ENCODE measurements at regions not wholly inside any gene's neighbourhood (a gene's known extent, or its start where the extent isn't known, plus 50 kb on each side); places are given as distances from the start of the nearest gene placed in this dataset.

DNA sequence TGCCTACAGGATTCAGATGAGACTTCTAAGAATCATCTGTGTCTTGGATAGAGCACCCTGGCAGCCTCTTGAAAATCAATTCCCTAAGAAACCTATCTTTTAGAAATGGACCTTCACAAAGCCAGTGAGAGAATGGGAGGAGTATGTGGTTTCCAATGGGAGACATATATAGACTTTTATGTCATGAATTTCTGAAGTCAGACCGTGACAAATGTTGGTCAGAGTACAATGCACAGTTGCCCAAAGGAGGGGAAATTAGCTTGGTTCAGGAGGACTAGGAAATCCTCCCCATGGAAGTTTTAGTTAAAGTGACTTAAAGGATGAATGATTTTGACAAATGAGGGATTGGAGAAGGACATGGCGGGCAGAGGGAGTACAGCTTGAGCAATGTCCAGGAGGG lies 194.4 kb downstream of the DAD1 start:
- Histone ChIP-seq H3K27me3 (ENCODE audit: control insufficient read depth, insufficient read depth, low read length) (no peaks in the 10 kb centered on the region), H3K27ac (ENCODE audit: low read depth, low read length) (no peak overlapping the region), H3K4me3 (ENCODE audit: low read depth, low read length) (no peak overlapping the region), H3K9me3 (ENCODE audit: control insufficient read depth, insufficient read depth, low read depth, low read length) (no peaks in the 10 kb centered on the region), H3K4me1 (ENCODE audit: control insufficient read depth, insufficient read depth, low read length) (no peaks in the 10 kb centered on the region), H3K36me3 (ENCODE audit: control insufficient read depth, insufficient read depth, low read length) (no peaks in the 10 kb centered on the region), H3K9ac (ENCODE audit: low read length) (no peak overlapping the region)

DNA sequence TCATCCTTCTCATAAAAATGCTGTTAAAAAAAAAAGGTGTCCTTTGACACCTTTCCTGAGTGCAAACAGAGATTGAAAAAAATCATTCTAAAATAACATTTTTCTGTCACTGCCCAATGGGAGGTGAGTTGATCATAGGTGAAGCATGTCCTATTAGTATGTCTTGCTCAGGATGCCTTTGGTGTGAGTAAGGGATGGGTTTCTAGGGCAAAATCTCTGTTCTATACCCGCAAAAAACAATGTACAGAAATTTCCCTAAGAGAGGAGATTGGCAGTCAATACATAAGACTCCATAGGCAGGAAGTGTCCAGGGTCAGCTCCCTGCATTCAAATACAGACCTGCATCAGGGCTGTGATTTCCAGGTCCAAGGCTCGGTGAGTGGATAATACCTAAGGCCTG lies 195.2 kb downstream of the DAD1 start:
- H3K4me1 ChIP-seq (ENCODE audit: control insufficient read depth, insufficient read depth, low read length): no peaks in the 10 kb centered on the region
- H3K36me3 ChIP-seq (ENCODE audit: control insufficient read depth, insufficient read depth, low read length): no peaks in the 10 kb centered on the region
- no peak overlapping the region for H3K9ac ChIP-seq (ENCODE audit: low read length)
- no peaks in the 10 kb centered on the region for H3K9me3 ChIP-seq (ENCODE audit: control insufficient read depth, insufficient read depth, low read depth, low read length)
- H3K4me3 ChIP-seq (ENCODE audit: low read depth, low read length): no peak overlapping the region
- H3K27ac ChIP-seq (ENCODE audit: low read depth, low read length): no peak overlapping the region
- no peaks in the 10 kb centered on the region for H3K27me3 ChIP-seq (ENCODE audit: control insufficient read depth, insufficient read depth, low read length)

GRCh38 chr14:22391908-22392565 lies 197.0 kb downstream of the DAD1 start:
- H3K27ac ChIP-seq (ENCODE audit: low read depth, low read length): no peak overlapping the region
- H3K27me3 ChIP-seq (ENCODE audit: control insufficient read depth, insufficient read depth, low read length): no peaks in the 10 kb centered on the region
- H3K4me3 ChIP-seq (ENCODE audit: low read depth, low read length): no peak overlapping the region
- peaks cover 4% of the 10 kb centered on the region; the same call in 1 of the 2 replicates for H3K4me1 ChIP-seq (ENCODE audit: control insufficient read depth, insufficient read depth, low read length)
- no peak overlapping the region for H3K9ac ChIP-seq (ENCODE audit: low read length)
- H3K36me3 ChIP-seq (ENCODE audit: control insufficient read depth, insufficient read depth, low read length): no peaks in the 10 kb centered on the region
- no peaks in the 10 kb centered on the region for H3K9me3 ChIP-seq (ENCODE audit: control insufficient read depth, insufficient read depth, low read depth, low read length)

- H3K9me3 ChIP-seq (ENCODE audit: control insufficient read depth, insufficient read depth, low read depth, low read length): no peaks in the 10 kb centered on the region
These were observed 198.1 kb downstream of the DAD1 start for GRCh38 chr14:22390824-22391461.

GRCh38 chr14:22390195-22390594 lies 198.8 kb downstream of the DAD1 start:
- Histone ChIP-seq H3K4me1 (ENCODE audit: control insufficient read depth, insufficient read depth, low read length) (peaks cover 4% of the 10 kb centered on the region; the same call in 1 of the 2 replicates), H3K9ac (ENCODE audit: low read length) (no peak overlapping the region), H3K27ac (ENCODE audit: low read depth, low read length) (no peak overlapping the region), H3K9me3 (ENCODE audit: control insufficient read depth, insufficient read depth, low read depth, low read length) (no peaks in the 10 kb centered on the region), H3K4me3 (ENCODE audit: low read depth, low read length) (no peak overlapping the region), H3K36me3 (ENCODE audit: control insufficient read depth, insufficient read depth, low read length) (no peaks in the 10 kb centered on the region), H3K27me3 (ENCODE audit: control insufficient read depth, insufficient read depth, low read length) (no peaks in the 10 kb centered on the region)

More at GRCh38 chr14:22390824-22391461, 198.1 kb downstream of the DAD1 start:
- H3K4me1 ChIP-seq (ENCODE audit: control insufficient read depth, insufficient read depth, low read length): peaks cover 4% of the 10 kb centered on the region; the same call in 1 of the 2 replicates
- no peak overlapping the region for H3K27ac ChIP-seq (ENCODE audit: low read depth, low read length)
- H3K36me3 ChIP-seq (ENCODE audit: control insufficient read depth, insufficient read depth, low read length): no peaks in the 10 kb centered on the region
- H3K4me3 ChIP-seq (ENCODE audit: low read depth, low read length): no peak overlapping the region
- H3K9ac ChIP-seq (ENCODE audit: low read length): no peak overlapping the region
- H3K27me3 ChIP-seq (ENCODE audit: control insufficient read depth, insufficient read depth, low read length): no peaks in the 10 kb centered on the region

DNA sequence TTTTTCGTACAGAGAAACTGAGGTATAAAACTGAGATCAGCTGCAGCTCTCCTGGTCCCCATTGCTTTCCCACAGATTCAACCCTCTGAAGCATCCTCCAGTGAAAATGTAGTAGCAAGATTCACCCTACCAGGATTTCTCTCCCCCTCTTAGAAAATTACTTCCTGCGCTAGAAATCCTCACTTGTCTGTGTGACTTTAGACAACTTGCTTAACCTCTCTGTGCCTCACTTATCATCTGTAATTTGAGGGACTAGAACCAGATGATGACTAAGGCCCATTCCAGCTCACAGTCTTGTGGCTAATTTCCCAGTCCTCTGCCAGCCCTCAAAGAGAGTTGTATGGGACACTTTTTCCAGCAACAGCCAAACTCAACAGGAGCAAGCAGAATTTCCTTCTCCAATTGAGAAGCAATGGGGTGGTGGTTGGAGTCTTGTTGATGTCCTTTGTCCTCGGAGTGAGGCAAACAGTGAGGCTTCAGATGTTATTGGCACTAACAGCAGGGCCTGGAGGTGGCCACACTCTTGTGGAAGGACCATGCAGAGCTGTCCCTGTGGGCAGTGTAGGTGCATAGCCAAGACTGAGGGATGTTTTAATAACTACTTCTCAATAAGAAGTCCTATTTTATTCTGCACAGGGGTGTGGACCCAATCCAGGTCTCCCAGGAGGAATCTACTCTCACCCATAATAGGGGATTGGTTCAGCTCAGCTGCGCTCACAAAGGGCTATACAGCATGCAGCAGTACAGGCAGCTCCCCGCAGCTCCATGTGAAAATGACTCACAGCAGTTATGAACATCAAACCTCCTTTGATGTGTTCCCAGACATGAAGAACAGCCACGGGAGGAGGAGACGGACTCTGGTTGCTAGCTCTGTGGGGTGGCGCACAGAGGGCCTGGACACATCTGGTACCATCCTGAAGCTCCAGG lies 200.1 kb downstream of the DAD1 start:
- H3K27ac ChIP-seq (ENCODE audit: low read depth, low read length): no peak overlapping the region
- peaks cover 4% of the 10 kb centered on the region; the same call in 1 of the 2 replicates for H3K4me1 ChIP-seq (ENCODE audit: control insufficient read depth, insufficient read depth, low read length)
- no peak overlapping the region for H3K9ac ChIP-seq (ENCODE audit: low read length)

DNA sequence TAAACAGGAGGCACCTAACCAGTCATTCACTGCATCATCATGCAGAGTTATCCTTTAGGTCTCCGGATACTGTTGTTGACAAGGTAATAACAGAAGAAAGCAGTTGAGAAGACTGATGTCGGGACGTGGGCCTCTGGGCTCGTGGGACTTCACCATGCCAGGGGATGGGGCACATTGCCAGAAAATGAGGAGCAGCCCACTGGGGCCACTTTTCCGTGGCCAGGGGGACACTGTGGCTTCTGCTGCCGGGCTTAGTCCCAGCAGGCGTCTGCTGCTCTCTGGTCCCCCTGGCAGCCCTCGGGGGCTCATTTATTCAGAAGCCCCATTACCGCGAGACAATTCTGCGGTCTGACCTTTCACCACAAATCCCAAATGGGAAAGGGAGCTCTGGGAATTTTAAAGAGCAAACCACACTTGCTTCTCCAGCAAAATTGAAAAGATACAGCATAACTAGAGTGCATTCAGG lies 201.2 kb downstream of the DAD1 start:
- no peak overlapping the region for H3K4me3 ChIP-seq (ENCODE audit: low read depth, low read length)
- no peaks in the 10 kb centered on the region for H3K27me3 ChIP-seq (ENCODE audit: control insufficient read depth, insufficient read depth, low read length)
- H3K9ac ChIP-seq (ENCODE audit: low read length): no peak overlapping the region
- H3K36me3 ChIP-seq (ENCODE audit: control insufficient read depth, insufficient read depth, low read length): no peaks in the 10 kb centered on the region
- H3K9me3 ChIP-seq (ENCODE audit: control insufficient read depth, insufficient read depth, low read depth, low read length): no peaks in the 10 kb centered on the region
- no peak overlapping the region for H3K27ac ChIP-seq (ENCODE audit: low read depth, low read length)
- peaks cover 4% of the 10 kb centered on the region; the same call in 1 of the 2 replicates for H3K4me1 ChIP-seq (ENCODE audit: control insufficient read depth, insufficient read depth, low read length)

More for the DNA sequence above, 200.1 kb downstream of the DAD1 start:
- H3K27me3 ChIP-seq (ENCODE audit: control insufficient read depth, insufficient read depth, low read length): no peaks in the 10 kb centered on the region
- no peak overlapping the region for H3K4me3 ChIP-seq (ENCODE audit: low read depth, low read length)
- H3K9me3 ChIP-seq (ENCODE audit: control insufficient read depth, insufficient read depth, low read depth, low read length): no peaks in the 10 kb centered on the region
- no peaks in the 10 kb centered on the region for H3K36me3 ChIP-seq (ENCODE audit: control insufficient read depth, insufficient read depth, low read length)

- H3K36me3 ChIP-seq (ENCODE audit: control insufficient read depth, insufficient read depth, low read length): no peaks in the 10 kb centered on the region
- no peaks in the 10 kb centered on the region for H3K27me3 ChIP-seq (ENCODE audit: control insufficient read depth, insufficient read depth, low read length)
- no peak overlapping the region for H3K4me3 ChIP-seq (ENCODE audit: low read depth, low read length)
- H3K9me3 ChIP-seq (ENCODE audit: control insufficient read depth, insufficient read depth, low read depth, low read length): no peaks in the 10 kb centered on the region
- H3K27ac ChIP-seq (ENCODE audit: low read depth, low read length): no peak overlapping the region
- no peak overlapping the region for H3K9ac ChIP-seq (ENCODE audit: low read length)
- peaks cover 4% of the 10 kb centered on the region; the same call in 1 of the 2 replicates for H3K4me1 ChIP-seq (ENCODE audit: control insufficient read depth, insufficient read depth, low read length)
These were observed 201.9 kb downstream of the DAD1 start for GRCh38 chr14:22386924-22387775.

- no peaks in the 10 kb centered on the region for H3K36me3 ChIP-seq (ENCODE audit: control insufficient read depth, insufficient read depth, low read length)
- no peak overlapping the region for H3K9ac ChIP-seq (ENCODE audit: low read length)
- H3K4me1 ChIP-seq (ENCODE audit: control insufficient read depth, insufficient read depth, low read length): peaks cover 20% of the 10 kb centered on the region
- H3K9me3 ChIP-seq (ENCODE audit: control insufficient read depth, insufficient read depth, low read depth, low read length): no peaks in the 10 kb centered on the region
- no peak overlapping the region for H3K27ac ChIP-seq (ENCODE audit: low read depth, low read length)
- H3K27me3 ChIP-seq (ENCODE audit: control insufficient read depth, insufficient read depth, low read length): no peaks in the 10 kb centered on the region
- no peak overlapping the region for H3K4me3 ChIP-seq (ENCODE audit: low read depth, low read length)
These were observed 204.0 kb downstream of the DAD1 start for GRCh38 chr14:22384974-22385526.

DNA sequence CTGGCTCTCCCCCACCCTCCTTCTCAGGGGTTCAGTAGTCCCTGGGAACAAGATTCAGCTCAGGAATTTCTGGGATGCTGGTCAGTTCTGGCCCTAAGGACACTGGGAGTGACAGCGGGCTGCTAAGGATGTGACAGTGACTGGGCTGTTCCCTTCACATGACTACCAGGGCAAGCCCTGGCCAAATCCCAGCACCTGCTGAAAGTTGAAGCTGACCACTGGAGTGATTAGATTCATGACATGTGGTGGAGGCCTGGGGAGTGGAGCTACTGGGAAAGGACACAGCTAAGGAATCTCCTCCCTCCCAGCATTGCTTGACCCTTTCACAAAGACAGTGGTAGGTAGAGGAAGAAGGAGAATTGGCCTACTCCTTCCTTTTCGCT lies 204.9 kb downstream of the DAD1 start:
- Histone ChIP-seq H3K4me3 (ENCODE audit: low read depth, low read length) (no peak overlapping the region), H3K27me3 (ENCODE audit: control insufficient read depth, insufficient read depth, low read length) (no peaks in the 10 kb centered on the region), H3K27ac (ENCODE audit: low read depth, low read length) (no peak overlapping the region), H3K9me3 (ENCODE audit: control insufficient read depth, insufficient read depth, low read depth, low read length) (no peaks in the 10 kb centered on the region), H3K9ac (ENCODE audit: low read length) (no peak overlapping the region), H3K36me3 (ENCODE audit: control insufficient read depth, insufficient read depth, low read length) (no peaks in the 10 kb centered on the region), H3K4me1 (ENCODE audit: control insufficient read depth, insufficient read depth, low read length) (peaks cover 20% of the 10 kb centered on the region)

Measured in HUES6 (cell line).